Adrenal gland (tissue), 9 donors: ENCODE measurements at regions not wholly inside any gene's neighbourhood (a gene's known extent, or its start where the extent isn't known, plus 50 kb on each side); places are given as distances from the start of the nearest gene placed in this dataset.
"Not testable (repeated sequence)": the region's sequence is repeated elsewhere in the genome, so short reads cannot be mapped to it uniquely, and the experiment has no call there.

Experiments used
- DNase-seq, 7 donors: peaks; one replicate each; pipeline ENCODE4 v3.0.0-alpha.2; 2019 to 2020
- H3K27ac ChIP-seq, 5 donors: fragments of 200-600 bp; sonication (generic) in 4 of 5; 1 replicate in 3 of 5; 2 replicates in 2 of 5; pipeline versions ENCODE4 v1.5.1 to v1.8.0; 2016 to 2020; ENCODE audit warnings: mild to moderate bottlenecking in 1 of 5
- H3K27me3 ChIP-seq: fragments of 200-600 bp; 2 replicates; pipeline ENCODE4 v1.8.0; 2021
- H3K36me3 ChIP-seq, 2 donors: fragments of 200-600 bp; replicated peaks in 1 of 2; 1 replicate in 1 of 2; 2 replicates in 1 of 2; pipeline versions ENCODE4 v1.5.1 to v1.8.0; 2018 to 2022
- H3K4me1 ChIP-seq, 2 donors: fragments of 200-600 bp; replicated peaks in 1 of 2; 1 replicate in 1 of 2; 2 replicates in 1 of 2; pipeline versions ENCODE4 v1.5.1 to v1.8.0; 2018 to 2021
- H3K4me3 ChIP-seq, 4 donors: fragments of 200-600 bp; sonication (generic) in 3 of 4; one replicate each; pipeline ENCODE4 v1.5.1; 2016 to 2018
- H3K9me3 ChIP-seq, 3 donors: fragments of 200-600 bp; sonication (generic) in 1 of 3; replicated peaks in 1 of 3; 1 replicate in 2 of 3; 2 replicates in 1 of 3; pipeline versions ENCODE4 v1.5.1 to v1.8.0; 2016 to 2021
- POLR2A ChIP-seq, 2 donors: fragments of 450-650 bp; IDR thresholded peaks; one replicate each; pipeline ENCODE4 v1.6.1; 2017; ENCODE audit warnings: antibody characterized with exemption in 2 of 2, mild to moderate bottlenecking in 2 of 2, moderate library complexity in 1 of 2
- WGBS, 4 donors: extraction: QIAGEN DNeasy Blood & Tissue Kit in 2 of 4; methylation state at CpG; one replicate each; pipeline versions ENCODE4 v1.1.5 to v1.1.7; 2013 to 2017; 5-methylcytosine and 5-hydroxymethylcytosine counted together
- intact Hi-C, 2 donors: fragments of 100-400 bp; cut with DNase I; formaldehyde crosslinking; loops; one replicate each; pipeline versions ENCODE4 v1.14.1 to v1.15.0; 2022 to 2023
- TF ChIP-seq, protein P1 (sequence below), 6 experiments: fragments of 450-650 bp in 4 of 6; fragments of 200-600 bp in 2 of 6; sonication (generic) in 1 of 6; IDR thresholded peaks; 1 replicate in 5 of 6; 2 replicates in 1 of 6; pipeline versions ENCODE4 v1.5.1 to v1.8.0; 2016 to 2021; ENCODE audit warnings: antibody characterized with exemption in 6 of 6, mild to moderate bottlenecking in 2 of 6, moderate library complexity in 1 of 6
- donor health status: healthy with polysubstance abuse.
- donor health status: Bipolar disorder and iron deficiency.
- donor health status: DM: yes; HTN: yes; CAD: no.
- donor health status: DM: no; HTN: no; CAD: no.
- donor health status: DM: no; HTN: no; CAD: no.

DNA sequence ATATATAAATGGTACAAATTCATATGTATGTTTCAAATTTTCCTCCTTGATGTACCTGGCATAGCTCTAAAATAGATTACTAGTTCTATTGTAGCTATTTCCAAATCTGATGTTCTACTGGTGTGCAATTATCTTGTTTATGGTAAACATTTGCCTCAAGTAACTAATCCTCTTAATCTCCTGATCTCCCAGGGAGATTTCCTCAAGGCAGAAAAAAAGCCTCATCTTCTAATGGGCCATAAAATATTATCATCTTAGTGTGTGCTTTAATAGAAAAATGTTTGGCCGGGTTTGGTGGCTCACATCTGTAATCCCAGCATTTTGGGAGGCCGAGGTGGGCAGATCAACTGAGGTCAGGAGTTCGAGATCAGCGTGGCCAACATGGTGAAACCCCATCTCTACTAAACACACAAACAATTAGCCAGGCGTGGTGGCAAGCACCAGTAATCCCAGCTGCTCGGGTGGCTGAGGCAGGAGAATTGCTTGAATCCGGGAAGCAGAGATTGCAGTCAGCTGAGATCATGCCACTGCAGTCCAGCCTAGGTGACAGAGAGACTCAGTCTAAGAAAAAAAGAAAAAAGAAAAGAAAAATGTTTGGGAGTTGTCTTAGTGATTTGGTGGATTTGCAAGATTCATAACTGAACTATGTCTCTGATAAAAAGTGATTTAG lies 498.9 kb upstream of the SLITRK5 start:
- no peak for DNase-seq
- 64 to 68% (median 66%) methylated on average over 7 of the region's 7 CpGs for WGBS, 4 donors
- intact Hi-C loops, result no loop called here
- Histone ChIP-seq H3K4me3 (no peak overlapping the region), H3K36me3 (no peaks in the 10 kb centered on the region), H3K4me1 (no peaks in the 10 kb centered on the region), H3K27me3 (no peaks in the 10 kb centered on the region), H3K9me3 (no peaks in the 10 kb centered on the region), H3K27ac (no peak overlapping the region)
- TF ChIP-seq, protein P1, sequence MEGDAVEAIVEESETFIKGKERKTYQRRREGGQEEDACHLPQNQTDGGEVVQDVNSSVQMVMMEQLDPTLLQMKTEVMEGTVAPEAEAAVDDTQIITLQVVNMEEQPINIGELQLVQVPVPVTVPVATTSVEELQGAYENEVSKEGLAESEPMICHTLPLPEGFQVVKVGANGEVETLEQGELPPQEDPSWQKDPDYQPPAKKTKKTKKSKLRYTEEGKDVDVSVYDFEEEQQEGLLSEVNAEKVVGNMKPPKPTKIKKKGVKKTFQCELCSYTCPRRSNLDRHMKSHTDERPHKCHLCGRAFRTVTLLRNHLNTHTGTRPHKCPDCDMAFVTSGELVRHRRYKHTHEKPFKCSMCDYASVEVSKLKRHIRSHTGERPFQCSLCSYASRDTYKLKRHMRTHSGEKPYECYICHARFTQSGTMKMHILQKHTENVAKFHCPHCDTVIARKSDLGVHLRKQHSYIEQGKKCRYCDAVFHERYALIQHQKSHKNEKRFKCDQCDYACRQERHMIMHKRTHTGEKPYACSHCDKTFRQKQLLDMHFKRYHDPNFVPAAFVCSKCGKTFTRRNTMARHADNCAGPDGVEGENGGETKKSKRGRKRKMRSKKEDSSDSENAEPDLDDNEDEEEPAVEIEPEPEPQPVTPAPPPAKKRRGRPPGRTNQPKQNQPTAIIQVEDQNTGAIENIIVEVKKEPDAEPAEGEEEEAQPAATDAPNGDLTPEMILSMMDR (IDR thresholded peaks at IDR 0.05), result no peak
- no peak for TF ChIP-seq POLR2A (IDR thresholded peaks at IDR 0.05)

DNA sequence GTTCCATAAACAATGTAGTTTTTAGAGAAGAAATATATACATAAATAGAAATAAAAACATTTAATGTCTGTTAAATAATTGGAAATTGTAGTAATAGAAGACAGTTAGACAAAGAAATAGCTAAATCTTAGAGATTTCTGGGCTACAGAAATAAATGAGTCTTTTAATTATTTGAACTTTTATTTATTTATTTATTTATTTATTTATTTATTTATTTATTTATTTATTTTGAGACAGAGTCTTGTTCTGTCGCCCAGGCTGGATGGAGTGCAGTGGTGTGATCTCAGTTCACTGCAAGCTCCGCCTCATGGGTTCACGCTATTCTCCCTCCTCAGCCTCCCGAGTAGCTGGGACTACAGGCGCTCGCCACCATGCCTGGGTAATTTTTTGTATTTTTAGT lies 486.0 kb upstream of the SLITRK5 start:
- not testable (repeated sequence) for H3K36me3 ChIP-seq, DNase-seq, H3K4me3 ChIP-seq, H3K4me1 ChIP-seq, H3K9me3 ChIP-seq, H3K27me3 ChIP-seq, H3K27ac ChIP-seq
- 86 to 95% (median 91%) methylated on average over 6 of the region's 6 CpGs for WGBS, 4 donors
- intact Hi-C loops, result loop anchor here in 1 of 2 donors (5.0 kb wide), 1 partner anchor 47 kb away; no protein-coding TSS in a partner anchor

DNA sequence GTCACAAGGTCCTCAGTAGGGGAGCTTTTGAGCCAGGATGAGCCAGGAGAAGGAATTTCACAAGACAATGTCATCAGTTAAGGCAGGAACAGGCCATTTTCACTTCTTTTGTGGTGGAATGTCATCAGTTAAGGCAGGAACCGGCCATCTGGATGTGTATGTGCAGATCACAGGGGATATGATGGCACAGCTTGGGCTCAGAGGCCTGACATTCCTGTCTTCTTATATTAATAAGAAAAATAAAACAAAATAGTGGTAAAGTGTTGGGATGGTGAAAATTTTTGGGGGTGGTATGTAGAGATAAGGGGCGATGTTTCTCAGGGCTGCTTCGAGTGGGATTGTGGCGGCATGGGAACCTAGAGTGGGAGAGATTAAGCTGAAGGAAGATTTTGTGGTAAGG lies 484.5 kb upstream of the SLITRK5 start:
- not testable (repeated sequence) for H3K27me3 ChIP-seq
- 86 to 90% (median 88%) methylated on average over 4 of the region's 4 CpGs for WGBS, 4 donors

DNA sequence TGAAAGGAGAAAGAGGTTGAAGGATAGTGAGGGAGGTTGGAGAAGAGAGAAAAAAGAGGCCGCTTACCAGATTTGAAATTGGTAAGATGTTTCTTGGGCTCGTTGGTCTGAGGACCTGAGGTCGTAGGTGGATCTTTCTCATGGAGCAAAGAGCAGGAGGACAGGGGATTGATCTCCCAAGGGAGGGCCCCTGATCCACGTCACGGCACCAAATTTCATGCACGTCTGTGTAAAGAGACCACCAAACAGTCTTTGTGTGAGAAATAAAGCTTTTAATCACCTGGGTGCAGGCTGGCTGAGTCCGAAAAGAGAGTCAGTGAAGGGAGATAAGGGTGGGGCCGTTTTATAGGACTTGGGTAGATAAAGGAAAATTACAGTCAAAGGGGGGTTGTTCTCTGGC lies 479.7 kb upstream of the SLITRK5 start:
- 76 to 81% (median 79%) methylated on average over 8 of the region's 8 CpGs for WGBS, 4 donors
- DNase-seq, H3K4me3 ChIP-seq, intact Hi-C loops, H3K9me3 ChIP-seq, H3K4me1 ChIP-seq, H3K27ac ChIP-seq, H3K36me3 ChIP-seq, H3K27me3 ChIP-seq: not testable (repeated sequence)

More for the DNA sequence above, 484.5 kb upstream of the SLITRK5 start:
- not testable (repeated sequence) for H3K27ac ChIP-seq, H3K36me3 ChIP-seq, H3K9me3 ChIP-seq, H3K4me1 ChIP-seq, DNase-seq, H3K4me3 ChIP-seq
- intact Hi-C loops, result loop anchor here in 1 of 2 donors (5.0 kb wide), 1 partner anchor 46 kb away; no protein-coding TSS in a partner anchor

DNA sequence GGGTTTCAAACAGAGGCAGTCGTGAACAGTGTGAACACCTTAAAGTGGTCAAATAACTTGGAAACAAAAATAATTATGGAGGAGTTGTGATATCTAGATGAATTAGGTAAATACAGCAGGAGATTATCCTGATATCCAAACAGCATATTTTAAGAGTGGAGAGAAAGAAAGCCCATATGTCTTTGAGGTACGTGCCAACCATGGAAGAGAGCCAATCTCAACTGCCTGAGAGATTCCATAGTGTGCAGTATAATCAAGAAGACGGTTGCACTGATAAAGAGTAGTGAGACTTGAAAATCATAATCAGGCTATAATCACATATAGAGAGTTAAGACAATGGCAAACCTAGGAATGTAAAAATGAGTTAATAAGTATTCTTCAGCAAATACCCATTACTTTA lies 472.8 kb upstream of the SLITRK5 start:
- DNase-seq, result no peak
- H3K4me3 ChIP-seq, result no peak overlapping the region
- H3K27ac ChIP-seq, result no peak overlapping the region
- no peaks in the 10 kb centered on the region for H3K9me3 ChIP-seq
- intact Hi-C loops, result no loop called here
- 44 to 61% (median 53%) methylated on average over 3 of the region's 3 CpGs for WGBS, 4 donors
- H3K36me3 ChIP-seq, result no peaks in the 10 kb centered on the region
- no peaks in the 10 kb centered on the region for H3K27me3 ChIP-seq
- no peaks in the 10 kb centered on the region for H3K4me1 ChIP-seq
- TF ChIP-seq, protein P1 (IDR thresholded peaks at IDR 0.05), result no peak
- TF ChIP-seq POLR2A (IDR thresholded peaks at IDR 0.05), result no peak

DNA sequence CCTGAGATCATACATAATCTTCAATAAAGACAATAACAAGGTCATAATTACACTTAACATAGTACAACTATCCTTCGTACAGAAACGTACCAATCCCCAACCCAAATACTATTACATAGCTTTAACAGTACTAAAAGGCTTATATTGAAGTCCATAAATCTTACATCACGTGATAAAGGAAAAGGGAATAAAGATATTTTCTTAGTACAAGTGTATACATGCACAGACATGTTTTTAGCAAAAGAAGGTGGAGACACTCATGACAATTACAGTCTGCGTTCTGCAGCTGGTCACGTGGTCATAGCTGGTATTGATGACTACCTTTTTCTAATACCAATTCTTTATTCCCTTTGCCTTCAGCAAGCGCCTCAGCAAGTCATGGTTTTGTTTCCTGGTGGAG lies 464.5 kb upstream of the SLITRK5 start:
- Histone ChIP-seq H3K27ac (no peak overlapping the region), H3K9me3 (no peaks in the 10 kb centered on the region), H3K36me3 (no peaks in the 10 kb centered on the region), H3K4me3 (no peak overlapping the region), H3K27me3 (no peaks in the 10 kb centered on the region), H3K4me1 (no peaks in the 10 kb centered on the region)
- no peak for DNase-seq
- 83 to 89% (median 85%) methylated on average over 6 of the region's 6 CpGs for WGBS, 4 donors
- TF ChIP-seq POLR2A (IDR thresholded peaks at IDR 0.05), result no peak
- TF ChIP-seq, protein P1 (IDR thresholded peaks at IDR 0.05), result no peak
- intact Hi-C loops, result no loop called here
